RWPE1 (cell line): ENCODE measurements at regions not wholly inside any gene's neighbourhood (a gene's known extent, or its start where the extent isn't known, plus 50 kb on each side); places are given as distances from the start of the nearest gene placed in this dataset.

Source experiments
- CTCF ChIA-PET: fragments of 350-600 bp; sonication (Branson Sonifier 250); formaldehyde crosslinking; extraction: SDS; loops from one replicate; lab custom pipeline; 2021; lab: Yijun Ruan, JAX
- POLR2A ChIA-PET: fragments of 400-600 bp; formaldehyde crosslinking; extraction: SDS; loops from one replicate; lab custom pipeline; 2020; ENCODE audit warnings: antibody characterized with exemption; ENCODE audit not compliant: low non-redundant PET; lab: Yijun Ruan, JAX
- DNase-seq: peaks from one replicate; pipeline ENCODE4 v3.0.0; 2012; ENCODE audit warnings: low spot score
- H3K27ac ChIP-seq: fragments of 450-650 bp; 2 replicates; pipeline ENCODE4 v1.5.1; 2017
- TF ChIP-seq, protein P1 (sequence below): fragments of 450-650 bp; conservative IDR thresholded peaks from 2 replicates; pipeline ENCODE4 v1.5.1; 2017; ENCODE audit warnings: low read depth, mild to moderate bottlenecking

DNA sequence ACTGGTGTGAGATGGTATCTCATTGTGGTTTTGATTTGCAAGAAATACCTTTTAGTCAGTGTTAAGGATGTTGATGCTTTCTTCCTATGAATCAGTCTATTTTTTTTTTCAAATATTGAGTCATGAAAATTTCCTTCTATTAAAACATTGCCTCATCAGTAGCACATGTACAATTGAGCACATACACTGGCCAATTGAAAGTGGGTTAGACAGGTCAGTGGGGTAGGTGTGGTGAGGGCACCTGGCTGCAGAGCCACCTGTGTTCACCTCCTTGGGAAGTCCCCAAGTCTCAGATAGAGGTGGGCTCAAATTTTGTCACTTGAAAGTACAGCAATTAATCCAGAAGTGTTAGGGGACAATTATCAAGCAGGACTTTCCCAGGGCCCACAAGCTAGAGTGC is 243.7 kb downstream of the SPRY1 start:
- POLR2A ChIA-PET = no interaction called here
- CTCF ChIA-PET = no interaction called here
- no peak for DNase-seq
- no peak overlapping the region for H3K27ac ChIP-seq
- TF ChIP-seq, protein P1, sequence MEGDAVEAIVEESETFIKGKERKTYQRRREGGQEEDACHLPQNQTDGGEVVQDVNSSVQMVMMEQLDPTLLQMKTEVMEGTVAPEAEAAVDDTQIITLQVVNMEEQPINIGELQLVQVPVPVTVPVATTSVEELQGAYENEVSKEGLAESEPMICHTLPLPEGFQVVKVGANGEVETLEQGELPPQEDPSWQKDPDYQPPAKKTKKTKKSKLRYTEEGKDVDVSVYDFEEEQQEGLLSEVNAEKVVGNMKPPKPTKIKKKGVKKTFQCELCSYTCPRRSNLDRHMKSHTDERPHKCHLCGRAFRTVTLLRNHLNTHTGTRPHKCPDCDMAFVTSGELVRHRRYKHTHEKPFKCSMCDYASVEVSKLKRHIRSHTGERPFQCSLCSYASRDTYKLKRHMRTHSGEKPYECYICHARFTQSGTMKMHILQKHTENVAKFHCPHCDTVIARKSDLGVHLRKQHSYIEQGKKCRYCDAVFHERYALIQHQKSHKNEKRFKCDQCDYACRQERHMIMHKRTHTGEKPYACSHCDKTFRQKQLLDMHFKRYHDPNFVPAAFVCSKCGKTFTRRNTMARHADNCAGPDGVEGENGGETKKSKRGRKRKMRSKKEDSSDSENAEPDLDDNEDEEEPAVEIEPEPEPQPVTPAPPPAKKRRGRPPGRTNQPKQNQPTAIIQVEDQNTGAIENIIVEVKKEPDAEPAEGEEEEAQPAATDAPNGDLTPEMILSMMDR = no peak

DNA sequence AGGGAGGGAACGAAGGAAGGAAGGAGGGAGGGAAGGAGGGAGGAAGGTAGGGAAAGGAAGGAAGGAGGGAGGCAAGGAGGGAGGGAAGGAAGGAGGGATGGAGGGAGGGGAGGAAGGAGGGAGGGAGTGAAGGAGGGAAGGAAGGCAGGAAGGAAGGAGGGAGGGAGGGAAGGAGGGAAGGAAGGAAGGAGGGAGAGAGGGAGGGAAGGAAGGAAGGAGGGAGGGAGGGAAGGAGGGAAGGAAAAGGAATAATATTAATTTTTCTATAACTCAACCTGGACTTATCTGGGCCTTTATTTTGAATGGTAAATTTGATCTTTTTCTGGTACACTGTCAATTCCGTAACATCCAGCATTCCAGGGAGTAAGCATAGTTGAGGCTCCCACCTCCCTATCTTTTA is 244.2 kb downstream of the SPRY1 start:
- ChIA-PET CTCF (no interaction called here), POLR2A (no interaction called here)

DNA sequence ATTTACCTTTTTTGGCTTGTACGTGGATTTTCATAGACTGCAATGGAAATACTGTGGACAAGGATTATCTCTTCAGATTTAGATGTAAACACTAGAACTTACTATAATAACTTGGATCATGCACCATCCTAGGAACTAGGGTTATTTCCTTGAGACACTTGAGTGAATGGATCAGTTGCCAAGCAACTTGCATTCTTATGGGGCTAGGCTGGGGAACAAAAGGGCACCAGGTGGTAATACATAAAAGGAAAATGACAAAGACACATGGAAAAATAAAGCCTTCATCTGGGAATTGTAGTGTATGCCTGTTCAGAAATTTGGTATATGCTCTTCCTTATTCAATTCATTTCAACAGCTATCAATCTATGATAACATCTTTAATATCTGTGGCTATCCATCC is 247.1 kb downstream of the SPRY1 start:
- H3K27ac ChIP-seq = no peak overlapping the region
- TF ChIP-seq, protein P1 = no peak
- ChIA-PET CTCF (no interaction called here), POLR2A (no interaction called here)
- DNase-seq = no peak

More for the DNA sequence above, 244.2 kb downstream of the SPRY1 start:
- no peak for DNase-seq
- TF ChIP-seq, protein P1 = no peak
- no peak overlapping the region for H3K27ac ChIP-seq

DNA sequence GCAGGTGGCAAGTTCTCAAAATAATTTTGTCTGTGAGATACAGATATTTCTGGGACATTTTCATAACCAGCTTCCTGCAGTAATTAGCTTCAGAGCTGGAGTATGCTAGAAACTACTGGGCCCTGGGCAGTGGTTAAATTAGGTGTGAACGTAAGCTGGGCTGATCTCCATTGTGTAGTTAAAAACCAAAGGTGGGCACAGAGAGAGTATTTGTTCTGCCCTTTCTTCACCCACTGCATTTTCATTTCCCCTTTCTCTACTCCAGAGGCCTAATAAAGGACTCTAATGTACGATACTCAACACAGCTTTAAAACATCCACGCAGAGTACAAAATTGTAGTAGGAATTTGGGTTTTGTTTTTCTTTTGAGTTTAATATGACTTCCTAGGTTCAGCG is 252.7 kb downstream of the SPRY1 start:
- POLR2A ChIA-PET = interaction anchor here (0.7 kb wide), 1 partner anchor 130 kb away, joined by 5 read pairs; no protein-coding TSS in a partner anchor
- CTCF ChIA-PET = interaction anchor here (1.1 kb wide), 1 partner anchor 12 kb away, joined by 4 read pairs; no protein-coding TSS in a partner anchor
- TF ChIP-seq, protein P1 = no peak
- H3K27ac ChIP-seq = peak overlapping the region; percentile 70
- no peak for DNase-seq

DNA sequence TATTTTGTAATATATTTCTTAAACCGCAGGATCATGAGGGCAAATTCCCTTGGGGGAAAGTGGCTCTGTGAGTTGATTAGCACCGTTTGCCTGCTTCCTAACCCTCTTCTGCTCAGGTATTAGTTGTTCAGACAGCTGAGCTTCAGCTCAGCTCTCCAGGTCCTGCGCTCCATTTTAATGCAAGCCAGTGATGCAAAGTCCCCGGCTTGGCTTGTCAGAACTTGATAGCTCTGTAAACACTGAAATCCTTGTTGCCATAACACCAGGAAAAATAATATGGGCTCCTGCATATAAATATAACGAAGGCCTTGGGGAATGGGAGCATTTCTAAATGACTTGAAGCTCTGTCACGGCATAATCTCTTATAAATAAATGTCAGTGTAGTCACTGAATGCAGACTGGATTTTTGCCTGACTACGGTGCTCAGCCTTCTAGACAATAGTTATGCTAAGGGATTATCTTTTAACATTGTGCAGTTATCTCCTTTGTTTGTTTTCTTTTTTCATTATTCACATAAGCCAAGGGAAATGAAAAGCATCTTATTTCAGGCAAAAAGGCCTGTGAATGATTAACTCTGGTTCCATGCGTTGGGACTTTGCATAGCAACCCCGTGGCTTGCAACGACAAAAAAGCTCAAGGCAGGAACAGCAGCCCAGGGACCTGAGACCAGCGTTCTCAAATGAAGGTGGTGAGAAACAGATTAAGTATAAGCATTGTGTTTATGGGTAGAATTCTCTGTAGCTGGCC is 253.2 kb downstream of the SPRY1 start:
- peak; percentile 64 for DNase-seq
- H3K27ac ChIP-seq = peak overlapping the region; percentile 70

DNA sequence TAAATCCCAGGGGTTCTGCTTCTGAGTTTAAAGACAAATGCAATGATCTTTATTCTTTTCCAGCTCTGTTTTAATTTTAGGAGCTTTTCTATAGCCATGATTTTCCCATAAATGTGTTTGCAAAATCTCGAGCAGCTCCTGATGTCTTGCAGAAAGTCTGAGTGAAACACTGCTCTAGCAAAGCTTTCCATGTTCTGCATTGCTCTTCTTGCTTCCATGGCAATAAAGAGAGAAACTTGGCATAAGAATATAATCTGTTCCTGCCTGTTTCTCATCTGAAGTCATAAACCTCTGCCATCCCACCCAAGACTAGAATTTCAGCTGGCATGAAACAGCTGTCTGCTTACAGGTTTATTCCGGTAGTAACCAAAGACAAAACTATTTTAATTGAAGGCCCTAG is 254.5 kb downstream of the SPRY1 start:
- DNase-seq = no peak
- no peak overlapping the region for H3K27ac ChIP-seq
- TF ChIP-seq, protein P1 = no peak
- POLR2A ChIA-PET = no interaction called here
- CTCF ChIA-PET = interaction anchor here (0.6 kb wide), 2 partner anchors 28 to 68 kb away, joined by 3 to 4 read pairs; no protein-coding TSS in a partner anchor

More for the DNA sequence above, 253.2 kb downstream of the SPRY1 start:
- ChIA-PET POLR2A (interaction anchor here (0.7 kb wide), 1 partner anchor 131 kb away, joined by 5 read pairs; no protein-coding TSS in a partner anchor), CTCF (interaction anchor here (0.7 to 1.1 kb wide), 2 partner anchors 12 to 176 kb away, joined by 4 read pairs; no protein-coding TSS in a partner anchor)
- TF ChIP-seq, protein P1 = no peak
